ENCODE measurements at regions not wholly inside any gene's neighbourhood (a gene's known extent, or its start where the extent isn't known, plus 50 kb on each side); places are given as distances from the start of the nearest gene placed in this dataset.

GRCh38 chr1:193592317-193592716, 405.9 kb upstream of the B3GALT2 start:
- ChIA-PET CTCF (no interaction called here), POLR2A (no interaction called here)
- H3K9me3 Mint-ChIP-seq (ENCODE audit: unreplicated experiment) = no peaks in the 10 kb centered on the region
- H3K4me1 ChIP-seq = no peaks in the 10 kb centered on the region
- no peaks in the 10 kb centered on the region for H3K36me3 Mint-ChIP-seq (ENCODE audit: insufficient read depth, unreplicated experiment)
- no TSS peak for BruUV-seq (replicated peaks)
- H3K27me3 ChIP-seq (replicated peaks; ENCODE audit: control insufficient read depth, insufficient read depth, low read length) = no peaks in the 10 kb centered on the region
- H3K36me3 ChIP-seq (ENCODE audit: control insufficient read depth, insufficient read depth, low read length) = no peaks in the 10 kb centered on the region
- H3K27ac Mint-ChIP-seq (ENCODE audit: unreplicated experiment) = no peak overlapping the region
- H3K4me1 Mint-ChIP-seq (ENCODE audit: low read depth, unreplicated experiment) = no peaks in the 10 kb centered on the region
- no peak overlapping the region for H3K4me3 ChIP-seq (ENCODE audit: low read depth, low read length)
- H3K27me3 Mint-ChIP-seq (ENCODE audit: insufficient read depth, unreplicated experiment) = peaks cover 5% of the 10 kb centered on the region
- DNase-seq = no peak
- no peak overlapping the region for H3K4me3 Mint-ChIP-seq (ENCODE audit: unreplicated experiment)
- H3K9me3 ChIP-seq = no peaks in the 10 kb centered on the region
- no peak for TF ChIP-seq CTCF (IDR thresholded peaks at IDR 0.05; ENCODE audit: insufficient read depth in 1 of 2, low read depth in 1 of 2, low read length in 1 of 2, severe bottlenecking in 1 of 2, unreplicated experiment in 1 of 2)
- intact Hi-C loops (cut with micrococcal nuclease; ENCODE audit: unreplicated experiment) = no loop called here

DNA sequence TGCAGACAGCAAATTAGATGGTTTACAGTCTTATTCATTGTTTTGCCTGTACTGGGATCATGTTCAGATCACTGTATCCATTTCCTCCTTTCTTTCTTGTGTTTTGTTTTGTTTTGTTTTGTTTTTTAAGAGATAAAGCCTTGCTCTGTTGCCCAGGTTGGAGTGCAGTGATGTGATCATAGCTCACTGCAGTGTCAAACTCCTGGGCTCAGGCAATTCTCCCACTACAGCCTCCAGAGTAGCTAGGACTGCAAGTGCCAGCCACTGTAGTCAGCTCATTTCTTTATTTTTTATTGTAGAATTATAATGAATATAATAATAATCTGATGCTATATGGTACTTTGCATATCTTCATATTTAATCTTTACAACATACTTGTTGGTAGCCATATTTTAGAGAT, 403.7 kb upstream of the B3GALT2 start:
- ChIA-PET POLR2A (no interaction called here), CTCF (no interaction called here)
- H3K36me3 ChIP-seq (ENCODE audit: control insufficient read depth, insufficient read depth, low read length) = no peaks in the 10 kb centered on the region
- no peak for DNase-seq
- Mint-ChIP-seq H3K4me3 (ENCODE audit: unreplicated experiment) (no peak overlapping the region), H3K27ac (ENCODE audit: unreplicated experiment) (no peak overlapping the region), H3K9me3 (ENCODE audit: unreplicated experiment) (no peaks in the 10 kb centered on the region), H3K36me3 (ENCODE audit: insufficient read depth, unreplicated experiment) (no peaks in the 10 kb centered on the region), H3K4me1 (ENCODE audit: low read depth, unreplicated experiment) (no peaks in the 10 kb centered on the region), H3K27me3 (ENCODE audit: insufficient read depth, unreplicated experiment) (peaks cover 5% of the 10 kb centered on the region)
- no peak for TF ChIP-seq CTCF (IDR thresholded peaks at IDR 0.05; ENCODE audit: insufficient read depth in 1 of 2, low read depth in 1 of 2, low read length in 1 of 2, severe bottlenecking in 1 of 2, unreplicated experiment in 1 of 2)
- intact Hi-C loops (cut with micrococcal nuclease; ENCODE audit: unreplicated experiment) = no loop called here
- no peak overlapping the region for H3K4me3 ChIP-seq (ENCODE audit: low read depth, low read length)
- H3K27me3 ChIP-seq (replicated peaks; ENCODE audit: control insufficient read depth, insufficient read depth, low read length) = no peaks in the 10 kb centered on the region
- BruUV-seq (replicated peaks) = no TSS peak
- no peaks in the 10 kb centered on the region for H3K9me3 ChIP-seq
- H3K4me1 ChIP-seq = no peaks in the 10 kb centered on the region

- no peaks in the 10 kb centered on the region for H3K4me1 ChIP-seq
- ChIA-PET POLR2A (no interaction called here), CTCF (no interaction called here)
Observed at GRCh38 chr1:193589597-193590040, 403.2 kb upstream of the B3GALT2 start.

More at GRCh38 chr1:193589597-193590040, 403.2 kb upstream of the B3GALT2 start:
- Histone ChIP-seq H3K4me3 (ENCODE audit: low read depth, low read length) (no peak overlapping the region), H3K27me3 (replicated peaks; ENCODE audit: control insufficient read depth, insufficient read depth, low read length) (no peaks in the 10 kb centered on the region), H3K36me3 (ENCODE audit: control insufficient read depth, insufficient read depth, low read length) (no peaks in the 10 kb centered on the region), H3K9me3 (no peaks in the 10 kb centered on the region)
- no peak for DNase-seq
- H3K27me3 Mint-ChIP-seq (ENCODE audit: insufficient read depth, unreplicated experiment) = peaks cover 5% of the 10 kb centered on the region
- TF ChIP-seq CTCF (IDR thresholded peaks at IDR 0.05; ENCODE audit: insufficient read depth in 1 of 2, low read depth in 1 of 2, low read length in 1 of 2, severe bottlenecking in 1 of 2, unreplicated experiment in 1 of 2) = no peak
- no peaks in the 10 kb centered on the region for H3K4me1 Mint-ChIP-seq (ENCODE audit: low read depth, unreplicated experiment)
- H3K9me3 Mint-ChIP-seq (ENCODE audit: unreplicated experiment) = no peaks in the 10 kb centered on the region
- no peak overlapping the region for H3K27ac Mint-ChIP-seq (ENCODE audit: unreplicated experiment)
- no TSS peak for BruUV-seq (replicated peaks)
- H3K4me3 Mint-ChIP-seq (ENCODE audit: unreplicated experiment) = no peak overlapping the region
- no peaks in the 10 kb centered on the region for H3K36me3 Mint-ChIP-seq (ENCODE audit: insufficient read depth, unreplicated experiment)
- intact Hi-C loops (cut with micrococcal nuclease; ENCODE audit: unreplicated experiment) = no loop called here
